PC-9 (cell line): ENCODE measurements at regions not wholly inside any gene's neighbourhood (a gene's known extent, or its start where the extent isn't known, plus 50 kb on each side); places are given as distances from the start of the nearest gene placed in this dataset.
"Not testable (repeated sequence)": the region's sequence is repeated elsewhere in the genome, so short reads cannot be mapped to it uniquely, and the experiment has no call there.

Experiments
- BruUV-seq: library from RNA; stranded (reverse); fragments of 400-500 nt; replicated peaks from 2 replicates; lab custom pipeline; 2021; lab: Mats Ljungman, UMichigan
- CTCF ChIA-PET: fragments of 300-600 bp; sonication (Branson Sonifier 250); formaldehyde crosslinking; loops from one replicate; lab custom pipeline; 2022; ENCODE audit warnings: antibody characterized with exemption; lab: Charles Lee
- POLR2A ChIA-PET: fragments of 300-600 bp; sonication (Branson Sonifier 250); formaldehyde crosslinking; loops from one replicate; lab custom pipeline; 2022; ENCODE audit warnings: antibody characterized with exemption; ENCODE audit not compliant: unreplicated experiment; lab: Charles Lee
- DNase-seq, 2 experiments: peaks; one replicate each; pipeline versions ENCODE4 v3.0.0 to v3.0.0-alpha.2; 2015 to 2022; ENCODE audit warnings: mixed read lengths in 1 of 2
- H2AFZ ChIP-seq: fragments of 200-600 bp; sonication (generic); 2 replicates; pipeline ENCODE4 v1.8.1; 2017; ENCODE audit warnings: antibody characterized with exemption
- H3F3A ChIP-seq: fragments of 200-600 bp; sonication (generic); 2 replicates; pipeline ENCODE4 v1.8.1; 2017; ENCODE audit warnings: antibody characterized with exemption, mild to moderate bottlenecking, low read depth; ENCODE audit not compliant: insufficient read depth
- H3K27ac ChIP-seq: fragments of 200-600 bp; sonication (generic); 2 replicates; pipeline ENCODE4 v1.6.1; 2016; ENCODE audit warnings: mixed run types
- H3K27me3 ChIP-seq: fragments of 200-600 bp; sonication (generic); 2 replicates; pipeline ENCODE4 v1.6.1; 2016; ENCODE audit warnings: low read depth, mixed run types; ENCODE audit not compliant: insufficient read depth
- H3K36me3 ChIP-seq: fragments of 200-600 bp; sonication (generic); 2 replicates; pipeline ENCODE4 v1.6.1; 2016; ENCODE audit warnings: low read depth, mixed run types
- H3K4me1 ChIP-seq: fragments of 200-600 bp; sonication (generic); replicated peaks from 2 replicates; pipeline ENCODE4 v1.6.1; 2016; ENCODE audit warnings: mixed run types; ENCODE audit not compliant: insufficient read depth
- H3K4me2 ChIP-seq: fragments of 200-600 bp; sonication (generic); 2 replicates; pipeline ENCODE4 v1.6.1; 2017; ENCODE audit warnings: mixed run types
- H3K4me3 ChIP-seq: fragments of 200-600 bp; sonication (generic); 2 replicates; pipeline ENCODE4 v1.6.1; 2016; ENCODE audit warnings: mixed run types
- H3K79me2 ChIP-seq: fragments of 200-600 bp; sonication (generic); 2 replicates; pipeline ENCODE4 v1.6.1; 2017; ENCODE audit warnings: low read depth, mixed run types
- H3K9me2 ChIP-seq: fragments of 200-600 bp; sonication (generic); 2 replicates; pipeline ENCODE4 v1.8.1; 2017; ENCODE audit warnings: mild to moderate bottlenecking; ENCODE audit not compliant: insufficient read depth
- H3K9me3 ChIP-seq: fragments of 200-600 bp; sonication (generic); 2 replicates; pipeline ENCODE4 v1.8.1; 2016; ENCODE audit warnings: low read depth; ENCODE audit not compliant: insufficient read depth
- H4K20me1 ChIP-seq: fragments of 200-600 bp; sonication (generic); 2 replicates; pipeline ENCODE4 v1.8.1; 2017; ENCODE audit not compliant: insufficient read depth
- CTCF ChIP-seq: fragments of 200-600 bp; sonication (generic); conservative IDR thresholded peaks from 2 replicates; pipeline ENCODE4 v1.6.1; 2017; ENCODE audit warnings: mixed run types, antibody characterized with exemption, mild to moderate bottlenecking, moderate library complexity
- EZH2 ChIP-seq: fragments of 200-600 bp; sonication (generic); IDR thresholded peaks from 2 replicates; pipeline ENCODE4 v1.8.0; 2017; ENCODE audit warnings: antibody characterized with exemption, low read depth
- intact Hi-C: fragments of 100-400 bp; cut with micrococcal nuclease; formaldehyde crosslinking; loops from one replicate; pipeline ENCODE4 v1.10.0; 2022; ENCODE audit not compliant: unreplicated experiment

- DNase-seq, H2AFZ ChIP-seq, H4K20me1 ChIP-seq, H3K9me3 ChIP-seq, H3F3A ChIP-seq, intact Hi-C loops, BruUV-seq, H3K36me3 ChIP-seq, H3K4me3 ChIP-seq, H3K27me3 ChIP-seq, POLR2A ChIA-PET, H3K4me2 ChIP-seq, CTCF ChIA-PET, H3K79me2 ChIP-seq, H3K9me2 ChIP-seq, H3K4me1 ChIP-seq, H3K27ac ChIP-seq: not testable (repeated sequence)
- TF ChIP-seq CTCF, result peak; percentile 38
Observed at GRCh38 chr4:111164556-111164955, 541.7 kb upstream of the PITX2 start.

- Histone ChIP-seq H4K20me1 (no peaks in the 10 kb centered on the region), H3K9me3 (no peaks in the 10 kb centered on the region), H3K4me3 (no peak overlapping the region), H3K27me3 (no peaks in the 10 kb centered on the region), H3K79me2 (no peaks in the 10 kb centered on the region), H3F3A (no peaks in the 10 kb centered on the region), H3K4me1 (no peaks in the 10 kb centered on the region), H3K27ac (no peak overlapping the region), H2AFZ (no peak overlapping the region), H3K36me3 (no peaks in the 10 kb centered on the region), H3K4me2 (no peak overlapping the region), H3K9me2 (no peaks in the 10 kb centered on the region)
- ChIA-PET CTCF (no interaction called here), POLR2A (no interaction called here)
- DNase-seq, result no peak
- intact Hi-C loops, result no loop called here
- BruUV-seq, result no TSS peak
- TF ChIP-seq CTCF (no peak), EZH2 (no peak)
Observed at GRCh38 chr4:111174331-111174730, 551.5 kb upstream of the PITX2 start.

GRCh38 chr4:111178231-111178630 lies 555.4 kb upstream of the PITX2 start:
- H2AFZ ChIP-seq, result no peak overlapping the region
- no peaks in the 10 kb centered on the region for H3K79me2 ChIP-seq
- no peaks in the 10 kb centered on the region for H4K20me1 ChIP-seq
- ChIA-PET POLR2A (interaction anchor here (0.7 kb wide), 1 partner anchor 99 kb away, joined by 3 read pairs; no protein-coding TSS in a partner anchor), CTCF (no interaction called here)
- H3K9me2 ChIP-seq, result no peaks in the 10 kb centered on the region
- TF ChIP-seq CTCF (no peak), EZH2 (no peak)
- H3K27me3 ChIP-seq, result no peaks in the 10 kb centered on the region
- no peak overlapping the region for H3K27ac ChIP-seq
- no TSS peak for BruUV-seq
- H3K9me3 ChIP-seq, result no peaks in the 10 kb centered on the region
- no peaks in the 10 kb centered on the region for H3K36me3 ChIP-seq
- no peak for DNase-seq
- H3K4me1 ChIP-seq, result no peaks in the 10 kb centered on the region
- H3K4me2 ChIP-seq, result no peak overlapping the region
- H3F3A ChIP-seq, result no peaks in the 10 kb centered on the region
- intact Hi-C loops, result no loop called here
- no peak overlapping the region for H3K4me3 ChIP-seq
